ENCODE measurements at regions not wholly inside any gene's neighbourhood (a gene's known extent, or its start where the extent isn't known, plus 50 kb on each side); places are given as distances from the start of the nearest gene placed in this dataset.
"Not testable (repeated sequence)": the region's sequence is repeated elsewhere in the genome, so short reads cannot be mapped to it uniquely, and the experiment has no call there.

GRCh38 chr10:3563298-3563697, 221.7 kb downstream of the KLF6 start:
- H3K9me3 ChIP-seq (ENCODE audit: control insufficient read depth, insufficient read depth, low read length): peaks cover 2% of the 10 kb centered on the region; the same call in 1 of the 2 replicates

GRCh38 chr10:3560628-3561027, 224.4 kb downstream of the KLF6 start:
- dilution Hi-C loops (cut with HindIII; ENCODE audit: low sequenced_read_pairs, unreplicated experiment); H2BK15ac ChIP-seq (ENCODE audit: low read depth, low read length); H2BK5ac ChIP-seq (ENCODE audit: low read depth, low read length, poor library complexity, severe bottlenecking); H2BK20ac ChIP-seq (ENCODE audit: low read depth, low read length); H4K20me1 ChIP-seq (ENCODE audit: insufficient read depth, low read length); H2BK120ac ChIP-seq (ENCODE audit: low read depth, low read length); H3K4me1 ChIP-seq (ENCODE audit: control insufficient read depth, insufficient read depth, low read length); H3K27ac ChIP-seq (ENCODE audit: insufficient read depth, low read length); H4K91ac ChIP-seq (ENCODE audit: insufficient read depth, low read depth, low read length); H3K18ac ChIP-seq (ENCODE audit: low read depth, low read length); DNase-seq; H2AFZ ChIP-seq (replicated peaks; ENCODE audit: low read length, poor library complexity); H3K9me3 ChIP-seq (ENCODE audit: control insufficient read depth, insufficient read depth, low read length); H3K14ac ChIP-seq (replicated peaks; ENCODE audit: low read depth, low read length); H3K27me3 ChIP-seq (ENCODE audit: control insufficient read depth, insufficient read depth, low read length); H3K79me1 ChIP-seq (ENCODE audit: low read depth in 1 of 2, low read length in 2 of 2); in situ Hi-C loops (cut with MboI; ENCODE audit: low sequenced_read_pairs); H2AK9ac ChIP-seq (replicated peaks; ENCODE audit: low read depth, low read length, poor library complexity); H3K36me3 ChIP-seq (ENCODE audit: control insufficient read depth, insufficient read depth, low read length); ATAC-seq (ENCODE audit: low read depth); H3K4ac ChIP-seq (ENCODE audit: low read depth, low read length); CTCF ChIA-PET; H4K5ac ChIP-seq (ENCODE audit: low read depth, low read length); POLR2A ChIA-PET (ENCODE audit: unreplicated experiment); H3K23ac ChIP-seq (ENCODE audit: low read depth, low read length); H3K4me3 ChIP-seq (ENCODE audit: insufficient read depth, low read depth, low read length); H3K9me1 ChIP-seq (ENCODE audit: insufficient read depth, low read length); intact Hi-C loops (cut with micrococcal nuclease); H3K4me2 ChIP-seq (ENCODE audit: low read depth, low read length); H4K8ac ChIP-seq (ENCODE audit: low read depth in 2 of 2, low read length in 2 of 2); H2AK5ac ChIP-seq (ENCODE audit: low read depth, low read length); H3K9ac ChIP-seq (ENCODE audit: low read depth, low read length); BruUV-seq (replicated peaks); H3K56ac ChIP-seq (ENCODE audit: extremely low read depth, insufficient read depth, low read length): not testable (repeated sequence)
- no CpG with 5 or more reads among the region's 3 CpGs for WGBS, 2 experiments (ENCODE audit: extremely low coverage in 2 of 2, insufficient read length in 1 of 2)

More at GRCh38 chr10:3563298-3563697, 221.7 kb downstream of the KLF6 start:
- BruUV-seq (replicated peaks): no TSS peak
- no peak overlapping the region for H3K4me2 ChIP-seq (ENCODE audit: low read depth, low read length)
- in situ Hi-C loops (cut with MboI; ENCODE audit: low sequenced_read_pairs): no loop called here
- intact Hi-C loops (cut with micrococcal nuclease): no loop called here
- no peaks in the 10 kb centered on the region for H3K4me1 ChIP-seq (ENCODE audit: control insufficient read depth, insufficient read depth, low read length)
- H4K5ac ChIP-seq (ENCODE audit: low read depth, low read length): no peak overlapping the region
- no peak overlapping the region for H3K4ac ChIP-seq (ENCODE audit: low read depth, low read length)
- H4K91ac ChIP-seq (ENCODE audit: insufficient read depth, low read depth, low read length): no peak overlapping the region
- no peak overlapping the region for H3K18ac ChIP-seq (ENCODE audit: low read depth, low read length)
- no peak overlapping the region for H3K9ac ChIP-seq (ENCODE audit: low read depth, low read length)
- ChIA-PET CTCF (no interaction called here), POLR2A (ENCODE audit: unreplicated experiment) (no interaction called here)
- H3K27me3 ChIP-seq (ENCODE audit: control insufficient read depth, insufficient read depth, low read length): no peaks in the 10 kb centered on the region
- no peak overlapping the region for H3K4me3 ChIP-seq (ENCODE audit: insufficient read depth, low read depth, low read length)
- DNase-seq (no peak), ATAC-seq (ENCODE audit: low read depth) (no peak)
- no peak overlapping the region for H2BK20ac ChIP-seq (ENCODE audit: low read depth, low read length)
- no CpG with 5 or more reads among the region's 3 CpGs for WGBS, 2 experiments (ENCODE audit: extremely low coverage in 2 of 2, insufficient read length in 1 of 2)
- no peak overlapping the region for H2BK120ac ChIP-seq (ENCODE audit: low read depth, low read length)
- no peak overlapping the region for H2AK9ac ChIP-seq (replicated peaks; ENCODE audit: low read depth, low read length, poor library complexity)
- H2BK15ac ChIP-seq (ENCODE audit: low read depth, low read length): no peak overlapping the region
- H3K14ac ChIP-seq (replicated peaks; ENCODE audit: low read depth, low read length): no peak overlapping the region
- H2AFZ ChIP-seq (replicated peaks; ENCODE audit: low read length, poor library complexity): no peak overlapping the region
- H3K9me1 ChIP-seq (ENCODE audit: insufficient read depth, low read length): no peaks in the 10 kb centered on the region
- no peak overlapping the region for H4K8ac ChIP-seq (ENCODE audit: low read depth in 2 of 2, low read length in 2 of 2)
- H4K20me1 ChIP-seq (ENCODE audit: insufficient read depth, low read length): no peaks in the 10 kb centered on the region
- H2BK5ac ChIP-seq (ENCODE audit: low read depth, low read length, poor library complexity, severe bottlenecking): no peak overlapping the region
- H3K27ac ChIP-seq (ENCODE audit: insufficient read depth, low read length): no peak overlapping the region
- no peaks in the 10 kb centered on the region for H3K79me1 ChIP-seq (ENCODE audit: low read depth in 1 of 2, low read length in 2 of 2)
- dilution Hi-C loops (cut with HindIII; ENCODE audit: low sequenced_read_pairs, unreplicated experiment): no loop called here
- no peak overlapping the region for H3K23ac ChIP-seq (ENCODE audit: low read depth, low read length)
- no peak overlapping the region for H2AK5ac ChIP-seq (ENCODE audit: low read depth, low read length)
- TF ChIP-seq, protein P1, sequence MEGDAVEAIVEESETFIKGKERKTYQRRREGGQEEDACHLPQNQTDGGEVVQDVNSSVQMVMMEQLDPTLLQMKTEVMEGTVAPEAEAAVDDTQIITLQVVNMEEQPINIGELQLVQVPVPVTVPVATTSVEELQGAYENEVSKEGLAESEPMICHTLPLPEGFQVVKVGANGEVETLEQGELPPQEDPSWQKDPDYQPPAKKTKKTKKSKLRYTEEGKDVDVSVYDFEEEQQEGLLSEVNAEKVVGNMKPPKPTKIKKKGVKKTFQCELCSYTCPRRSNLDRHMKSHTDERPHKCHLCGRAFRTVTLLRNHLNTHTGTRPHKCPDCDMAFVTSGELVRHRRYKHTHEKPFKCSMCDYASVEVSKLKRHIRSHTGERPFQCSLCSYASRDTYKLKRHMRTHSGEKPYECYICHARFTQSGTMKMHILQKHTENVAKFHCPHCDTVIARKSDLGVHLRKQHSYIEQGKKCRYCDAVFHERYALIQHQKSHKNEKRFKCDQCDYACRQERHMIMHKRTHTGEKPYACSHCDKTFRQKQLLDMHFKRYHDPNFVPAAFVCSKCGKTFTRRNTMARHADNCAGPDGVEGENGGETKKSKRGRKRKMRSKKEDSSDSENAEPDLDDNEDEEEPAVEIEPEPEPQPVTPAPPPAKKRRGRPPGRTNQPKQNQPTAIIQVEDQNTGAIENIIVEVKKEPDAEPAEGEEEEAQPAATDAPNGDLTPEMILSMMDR (conservative IDR thresholded peaks at IDR 0.05; ENCODE audit: low read depth, low read length): no peak
- TF ChIP-seq RFX5 (IDR thresholded peaks at IDR 0.05; ENCODE audit: low read depth, low read length) (no peak), FOS (IDR thresholded peaks at IDR 0.05; ENCODE audit: low read depth, low read length) (no peak), CEBPB (IDR thresholded peaks at IDR 0.05; ENCODE audit: low read depth, low read length) (no peak)
- TF ChIP-seq, protein P2, sequence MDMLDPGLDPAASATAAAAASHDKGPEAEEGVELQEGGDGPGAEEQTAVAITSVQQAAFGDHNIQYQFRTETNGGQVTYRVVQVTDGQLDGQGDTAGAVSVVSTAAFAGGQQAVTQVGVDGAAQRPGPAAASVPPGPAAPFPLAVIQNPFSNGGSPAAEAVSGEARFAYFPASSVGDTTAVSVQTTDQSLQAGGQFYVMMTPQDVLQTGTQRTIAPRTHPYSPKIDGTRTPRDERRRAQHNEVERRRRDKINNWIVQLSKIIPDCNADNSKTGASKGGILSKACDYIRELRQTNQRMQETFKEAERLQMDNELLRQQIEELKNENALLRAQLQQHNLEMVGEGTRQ (IDR thresholded peaks at IDR 0.05; ENCODE audit: low read depth, low read length): no peak
- no peaks in the 10 kb centered on the region for H3K36me3 ChIP-seq (ENCODE audit: control insufficient read depth, insufficient read depth, low read length)
- H3K56ac ChIP-seq (ENCODE audit: extremely low read depth, insufficient read depth, low read length): no peak overlapping the region
